B cell (primary cell): ENCODE measurements at regions not wholly inside any gene's neighbourhood (a gene's known extent, or its start where the extent isn't known, plus 50 kb on each side); places are given as distances from the start of the nearest gene placed in this dataset.
"Not testable (repeated sequence)": the region's sequence is repeated elsewhere in the genome, so short reads cannot be mapped to it uniquely, and the experiment has no call there.

Experiments
- ATAC-seq: fragments of 200-7000 bp; cut with Tn5 transposase; one replicate; pipeline ENCODE4 v1.10.0; 2021; ENCODE audit warnings: low read depth, mild to moderate bottlenecking, moderate number of reproducible peaks, moderate library complexity
- CTCF ChIA-PET: fragments of 350-600 bp; sonication (Branson Sonifier 250); formaldehyde crosslinking; loops from one replicate; lab custom pipeline; 2021; ENCODE audit warnings: antibody characterized with exemption, inconsistent platforms; lab: Charles Lee
- POLR2A ChIA-PET: fragments of 350-600 bp; sonication (Branson Sonifier 250); formaldehyde crosslinking; loops from one replicate; lab custom pipeline; 2021; ENCODE audit warnings: antibody characterized with exemption; lab: Charles Lee
- DNase-seq: peaks from one replicate; pipeline ENCODE4 v3.0.0; 2013
- H2AFZ ChIP-seq: 2 replicates; pipeline ENCODE4 v1.6.1; 2012; ENCODE audit warnings: mild to moderate bottlenecking, low read depth, low read length; ENCODE audit not compliant: insufficient read depth, poor library complexity, severe bottlenecking
- H3K27ac ChIP-seq, 2 donors: 1 replicate in 1 of 2; 2 replicates in 1 of 2; pipeline ENCODE4 v1.5.1; 2012 to 2013; ENCODE audit warnings: low read length in 2 of 2, mild to moderate bottlenecking in 2 of 2, moderate library complexity in 1 of 2
- H3K27me3 ChIP-seq, 4 experiments: fragments of 200-600 bp in 1 of 4; sonication (generic) in 1 of 4; replicated peaks in 1 of 4; 1 replicate in 2 of 4; 2 replicates in 2 of 4; pipeline versions ENCODE4 v1.6.1 to v1.7.0; 2013 to 2016; ENCODE audit warnings: low read length in 3 of 4, mild to moderate bottlenecking in 2 of 4, mixed read lengths in 1 of 4, moderate library complexity in 1 of 4; ENCODE audit not compliant: insufficient read depth in 4 of 4, control insufficient read depth in 3 of 4; ENCODE audit errors: control extremely low read depth in 1 of 4
- H3K36me3 ChIP-seq, 2 experiments: replicated peaks in 1 of 2; 1 replicate in 1 of 2; 2 replicates in 1 of 2; pipeline versions ENCODE4 v1.6.1 to v1.7.1; 2013; ENCODE audit warnings: low read length in 1 of 2; ENCODE audit not compliant: insufficient read depth in 2 of 2, control insufficient read depth in 1 of 2; ENCODE audit errors: control extremely low read depth in 1 of 2, extremely low read depth in 1 of 2
- H3K4me1 ChIP-seq, 2 donors: fragments of 200-600 bp in 1 of 2; sonication (generic) in 1 of 2; 1 replicate in 1 of 2; 2 replicates in 1 of 2; pipeline versions ENCODE4 v1.5.1 to v1.6.1; 2013 to 2017; ENCODE audit warnings: low read length in 2 of 2; ENCODE audit not compliant: control insufficient read depth in 2 of 2, insufficient read depth in 2 of 2
- H3K4me2 ChIP-seq: replicated peaks from 2 replicates; pipeline ENCODE3; 2012; ENCODE audit warnings: mild to moderate bottlenecking, low read depth, low read length; ENCODE audit not compliant: poor library complexity, severe bottlenecking
- H3K4me3 ChIP-seq, 5 experiments: fragments of 200-600 bp in 1 of 5; sonication (generic) in 1 of 5; 1 replicate in 3 of 5; 2 replicates in 2 of 5; pipeline versions ENCODE4 v1.5.1 to v1.7.0; 2011 to 2016; ENCODE audit warnings: low read length in 4 of 5, mild to moderate bottlenecking in 4 of 5, low read depth in 2 of 5, control low read depth in 1 of 5, moderate library complexity in 1 of 5; ENCODE audit not compliant: insufficient read depth in 1 of 5; ENCODE audit errors: control extremely low read depth in 1 of 5, extremely low read depth in 1 of 5
- H3K79me2 ChIP-seq: fragments of 200-600 bp; sonication (generic); one replicate; pipeline ENCODE4 v1.6.0; 2016; ENCODE audit warnings: low read length; ENCODE audit not compliant: control insufficient read depth, insufficient read depth
- H3K9ac ChIP-seq: fragments of 200-600 bp; sonication (generic); 2 replicates; pipeline ENCODE4 v1.6.1; 2017; ENCODE audit warnings: mild to moderate bottlenecking, low read length, moderate library complexity
- H3K9me3 ChIP-seq, 3 donors: one replicate each; pipeline versions ENCODE4 v1.6.1 to v1.7.1; 2013; ENCODE audit warnings: low read length in 2 of 3; ENCODE audit not compliant: control insufficient read depth in 2 of 3, insufficient read depth in 1 of 3; ENCODE audit errors: control extremely low read depth in 1 of 3
- H4K20me1 ChIP-seq: 2 replicates; pipeline ENCODE4 v1.6.0; 2012; ENCODE audit warnings: mild to moderate bottlenecking, low read length; ENCODE audit not compliant: insufficient read depth, control insufficient read depth, poor library complexity, severe bottlenecking
- H3K27ac Mint-ChIP-seq: one replicate; pipeline ENCODE4 v1.8.0; 2021; ENCODE audit warnings: mixed read lengths
- H3K27me3 Mint-ChIP-seq: one replicate; pipeline ENCODE4 v1.8.0; 2021; ENCODE audit warnings: mixed read lengths
- H3K4me1 Mint-ChIP-seq: one replicate; pipeline ENCODE4 v1.8.0; 2021; ENCODE audit warnings: mixed read lengths
- H3K4me3 Mint-ChIP-seq: one replicate; pipeline ENCODE4 v1.8.0; 2021; ENCODE audit warnings: mixed read lengths
- H3K9me3 Mint-ChIP-seq: one replicate; pipeline ENCODE4 v1.8.0; 2022; ENCODE audit warnings: mixed read lengths; ENCODE audit not compliant: insufficient read depth
- WGBS: methylation state at CpG from one replicate; pipeline ENCODE4 v1.1.5; 2013; ENCODE audit warnings: missing lambda C conversion rate; ENCODE audit not compliant: insufficient coverage; 5-methylcytosine and 5-hydroxymethylcytosine counted together
- intact Hi-C: fragments of 100-400 bp; cut with micrococcal nuclease; formaldehyde crosslinking; loops from one replicate; pipeline ENCODE4 v1.10.0; 2022

DNA sequence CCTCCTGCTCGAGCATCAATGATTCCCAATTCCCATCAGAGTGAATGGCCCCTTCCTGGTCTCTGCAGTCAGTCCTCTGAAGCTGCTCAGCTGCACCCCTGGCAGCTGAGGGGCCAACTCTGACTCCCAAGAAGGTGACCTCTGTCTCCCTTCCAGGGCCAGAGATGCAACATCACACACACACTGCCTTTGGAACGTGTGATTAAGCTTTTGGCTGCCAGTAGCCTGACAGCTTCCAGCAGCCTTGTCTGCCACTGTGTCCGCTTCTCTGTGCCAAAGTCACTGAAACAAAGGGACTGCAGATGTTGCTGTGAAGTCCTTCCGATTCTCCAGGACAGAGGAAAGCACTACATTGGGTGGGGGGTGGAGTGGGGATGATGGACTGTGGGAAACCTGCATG lies 254.1 kb downstream of the CEP170 start:
- H3K79me2 ChIP-seq, H3K4me3 ChIP-seq, H3K4me3 Mint-ChIP-seq, ATAC-seq, H2AFZ ChIP-seq, H3K9me3 Mint-ChIP-seq, H3K4me1 Mint-ChIP-seq, H3K9me3 ChIP-seq, H3K27me3 Mint-ChIP-seq, H3K27me3 ChIP-seq, H3K27ac ChIP-seq, intact Hi-C loops, H3K4me2 ChIP-seq, DNase-seq, H3K27ac Mint-ChIP-seq, POLR2A ChIA-PET, CTCF ChIA-PET, H4K20me1 ChIP-seq, H3K9ac ChIP-seq, H3K36me3 ChIP-seq, H3K4me1 ChIP-seq: not testable (repeated sequence)
- WGBS: no CpG with 5 or more reads among the region's 4 CpGs

DNA sequence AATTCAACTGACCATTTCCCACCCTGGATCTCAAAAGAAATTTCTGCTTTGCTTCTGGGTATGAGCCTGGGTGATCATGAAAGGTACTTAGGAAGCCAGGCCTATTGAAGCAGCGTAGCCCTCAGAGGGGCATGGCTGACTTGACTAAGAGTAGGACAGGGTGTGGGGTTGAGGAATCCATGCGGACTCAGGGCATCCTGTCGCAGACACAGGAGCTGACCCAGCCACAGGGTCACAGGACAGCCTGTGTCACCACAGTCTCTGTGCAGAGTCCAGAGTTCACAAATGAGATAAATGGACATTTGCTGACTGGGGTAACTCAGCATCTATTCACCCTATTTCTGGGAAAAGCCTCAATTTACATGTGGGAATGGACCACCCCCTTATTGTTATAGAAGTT lies 262.3 kb downstream of the CEP170 start:
- CTCF ChIA-PET, ATAC-seq, H3K27me3 Mint-ChIP-seq, H3K9me3 ChIP-seq, H3K4me1 ChIP-seq, DNase-seq, H3K27ac ChIP-seq, H3K79me2 ChIP-seq, H3K4me3 ChIP-seq, POLR2A ChIA-PET, H3K9ac ChIP-seq, H3K9me3 Mint-ChIP-seq, H4K20me1 ChIP-seq, H3K4me1 Mint-ChIP-seq, H3K27me3 ChIP-seq, H2AFZ ChIP-seq, H3K27ac Mint-ChIP-seq, H3K36me3 ChIP-seq, H3K4me3 Mint-ChIP-seq, intact Hi-C loops, H3K4me2 ChIP-seq: not testable (repeated sequence)
- 64% methylated on average over 1 of the region's 3 CpGs for WGBS

DNA sequence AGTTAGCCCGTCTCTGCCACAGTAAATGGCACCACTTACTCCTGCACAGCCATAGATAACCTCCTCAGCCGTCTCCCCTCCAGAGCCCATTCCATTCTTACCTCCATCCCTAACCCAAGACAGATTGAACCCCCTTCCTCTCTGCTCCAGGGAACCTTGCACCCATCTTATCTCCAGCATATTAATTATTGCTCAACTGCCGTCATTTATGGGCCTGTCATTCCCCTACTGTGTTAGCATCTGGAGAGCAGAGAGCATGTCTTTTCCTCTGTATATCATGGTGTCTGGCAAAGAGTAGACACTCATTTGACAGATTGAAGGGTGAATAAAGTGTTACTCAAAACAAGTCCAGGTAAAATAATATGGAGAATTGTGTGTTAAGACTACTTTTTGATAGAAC lies 270.0 kb downstream of the CEP170 start:
- DNase-seq, H3K4me1 Mint-ChIP-seq, H4K20me1 ChIP-seq, ATAC-seq, H3K9me3 Mint-ChIP-seq, H3K79me2 ChIP-seq, intact Hi-C loops, H3K4me3 Mint-ChIP-seq, H3K4me3 ChIP-seq, H3K27ac Mint-ChIP-seq, H3K4me2 ChIP-seq, H3K27me3 ChIP-seq, H3K27ac ChIP-seq, H3K9ac ChIP-seq, POLR2A ChIA-PET, H2AFZ ChIP-seq, H3K9me3 ChIP-seq, CTCF ChIA-PET, H3K4me1 ChIP-seq, H3K36me3 ChIP-seq, H3K27me3 Mint-ChIP-seq: not testable (repeated sequence)
- WGBS: no CpG with 5 or more reads among the region's 3 CpGs

DNA sequence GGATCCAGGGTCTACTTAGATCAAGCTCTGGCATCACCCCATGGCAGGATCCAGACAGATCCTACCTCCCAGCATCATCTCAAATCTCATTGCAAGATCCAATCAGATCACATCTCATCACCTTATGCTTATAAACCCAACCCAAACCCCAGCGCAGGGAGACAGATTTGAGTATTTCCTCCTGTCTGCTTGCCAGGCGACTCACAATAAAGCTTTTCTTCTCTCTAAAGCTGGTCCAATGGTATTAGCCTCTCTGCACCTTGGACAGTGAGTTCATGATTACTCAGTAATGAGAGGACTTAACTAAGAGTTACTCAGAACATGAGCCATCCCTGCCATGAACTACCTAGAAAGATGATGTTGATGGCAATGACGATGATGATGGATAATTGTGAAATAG lies 281.7 kb downstream of the CEP170 start:
- H2AFZ ChIP-seq, H3K27me3 ChIP-seq, H3K4me3 Mint-ChIP-seq, H3K4me1 ChIP-seq, H3K36me3 ChIP-seq, H3K9me3 ChIP-seq, POLR2A ChIA-PET, H3K4me3 ChIP-seq, H3K9ac ChIP-seq, DNase-seq, H3K4me2 ChIP-seq, H3K4me1 Mint-ChIP-seq, H3K27ac ChIP-seq, H3K79me2 ChIP-seq, H4K20me1 ChIP-seq, CTCF ChIA-PET, intact Hi-C loops, H3K27me3 Mint-ChIP-seq, H3K27ac Mint-ChIP-seq, ATAC-seq, H3K9me3 Mint-ChIP-seq: not testable (repeated sequence)
- no CpG with 5 or more reads among the region's 3 CpGs for WGBS
